WTC11 (cell line): ENCODE measurements at regions not wholly inside any gene's neighbourhood (a gene's known extent, or its start where the extent isn't known, plus 50 kb on each side); places are given as distances from the start of the nearest gene placed in this dataset.

ENCODE experiments used
- ATAC-seq: fragments of 200-7000 bp; cut with Tn5 transposase; 2 replicates; pipeline ENCODE4 v1.10.0; 2021; ENCODE audit warnings: mild to moderate bottlenecking, moderate library complexity
- CTCF ChIA-PET: fragments of 300-600 bp; sonication (Branson Sonifier 250); formaldehyde crosslinking; loops from one replicate; lab custom pipeline; 2021; ENCODE audit warnings: antibody characterized with exemption; lab: Charles Lee
- POLR2A ChIA-PET: fragments of 350-600 bp; sonication (Branson Sonifier 250); formaldehyde crosslinking; loops from one replicate; lab custom pipeline; 2021; ENCODE audit warnings: antibody characterized with exemption; lab: Charles Lee
- DNase-seq: peaks from one replicate; pipeline ENCODE4 v3.0.0; 2021; ENCODE audit warnings: low spot score
- H3K27ac Mint-ChIP-seq: 2 replicates; pipeline ENCODE4 v1.8.0; 2021; ENCODE audit warnings: mixed read lengths
- H3K27me3 Mint-ChIP-seq: 2 replicates; pipeline ENCODE4 v1.8.0; 2021; ENCODE audit warnings: low read depth, mild to moderate bottlenecking, moderate library complexity, mixed read lengths
- H3K36me3 Mint-ChIP-seq: 2 replicates; pipeline ENCODE4 v1.8.0; 2021; ENCODE audit warnings: mixed read lengths
- H3K4me1 Mint-ChIP-seq: 2 replicates; pipeline ENCODE4 v1.8.0; 2022; ENCODE audit warnings: mixed read lengths
- H3K4me3 Mint-ChIP-seq: 2 replicates; pipeline ENCODE4 v1.8.0; 2021; ENCODE audit warnings: mild to moderate bottlenecking, moderate library complexity, mixed read lengths
- H3K9me3 Mint-ChIP-seq: 2 replicates; pipeline ENCODE4 v1.8.0; 2021; ENCODE audit warnings: mixed read lengths
- ATF3 ChIP-seq: sonication (generic); formaldehyde crosslinking; conservative IDR thresholded peaks from 2 replicates; pipeline ENCODE4 v1.8.1; 2022; ENCODE audit warnings: mild to moderate bottlenecking, missing genetic modification reagents
- ATF6 ChIP-seq: sonication (generic); formaldehyde crosslinking; IDR thresholded peaks from 2 replicates; pipeline ENCODE4 v1.8.1; 2023; ENCODE audit warnings: mild to moderate bottlenecking, missing genetic modification reagents
- ETV6 ChIP-seq: sonication (generic); formaldehyde crosslinking; IDR thresholded peaks from 2 replicates; pipeline ENCODE4 v1.8.1; 2022; ENCODE audit warnings: mild to moderate bottlenecking, missing genetic modification reagents
- FOXJ3 ChIP-seq: sonication (generic); formaldehyde crosslinking; IDR thresholded peaks from 2 replicates; pipeline ENCODE4 v1.9.0; 2021; ENCODE audit warnings: missing genetic modification reagents, mild to moderate bottlenecking, borderline replicate concordance
- FOXK1 ChIP-seq: sonication (generic); formaldehyde crosslinking; IDR thresholded peaks from 2 replicates; pipeline ENCODE4 v1.8.0; 2022; ENCODE audit warnings: mild to moderate bottlenecking, moderate library complexity, missing genetic modification reagents
- IRF1 ChIP-seq: sonication (generic); formaldehyde crosslinking; IDR thresholded peaks from 2 replicates; pipeline ENCODE4 v1.8.0; 2023; ENCODE audit warnings: missing genetic modification reagents
- JAZF1 ChIP-seq: fragments of 250-450 bp; sonication (Bioruptor Pico); IDR thresholded peaks from 2 replicates; pipeline ENCODE4 v1.9.0; 2021; ENCODE audit warnings: moderate library complexity, mild to moderate bottlenecking, inconsistent platforms
- KAT7 ChIP-seq: sonication (generic); formaldehyde crosslinking; IDR thresholded peaks from 2 replicates; pipeline ENCODE4 v1.8.1; 2023; ENCODE audit warnings: missing genetic modification reagents, mild to moderate bottlenecking, borderline replicate concordance
- NFYB ChIP-seq: sonication (generic); formaldehyde crosslinking; conservative IDR thresholded peaks from 2 replicates; pipeline ENCODE4 v1.8.0; 2022; ENCODE audit warnings: low read depth, missing genetic modification reagents
- NR1H2 ChIP-seq: sonication (generic); formaldehyde crosslinking; IDR thresholded peaks from 2 replicates; pipeline ENCODE4 v1.9.0; 2021; ENCODE audit warnings: mild to moderate bottlenecking, moderate library complexity, missing genetic modification reagents
- PRRX2 ChIP-seq: fragments of 250-450 bp; sonication (Bioruptor Pico); IDR thresholded peaks from 2 replicates; pipeline ENCODE4 v1.8.0; 2021; ENCODE audit warnings: mild to moderate bottlenecking
- RELA ChIP-seq: sonication (generic); formaldehyde crosslinking; IDR thresholded peaks from 2 replicates; pipeline ENCODE4 v1.8.1; 2022; ENCODE audit warnings: missing genetic modification reagents, mild to moderate bottlenecking, borderline replicate concordance
- TCF7 ChIP-seq: sonication (generic); formaldehyde crosslinking; IDR thresholded peaks from 2 replicates; pipeline ENCODE4 v1.8.0; 2022; ENCODE audit warnings: mild to moderate bottlenecking, low read depth, missing genetic modification reagents, moderate library complexity
- TEAD4 ChIP-seq: sonication (generic); formaldehyde crosslinking; IDR thresholded peaks from 2 replicates; pipeline ENCODE4 v1.8.0; 2022; ENCODE audit warnings: mild to moderate bottlenecking, missing genetic modification reagents
- USF1 ChIP-seq: sonication (generic); formaldehyde crosslinking; IDR thresholded peaks from 2 replicates; pipeline ENCODE4 v1.8.0; 2022; ENCODE audit warnings: mild to moderate bottlenecking, missing genetic modification reagents
- USF2 ChIP-seq: sonication (generic); formaldehyde crosslinking; IDR thresholded peaks from 2 replicates; pipeline ENCODE4 v1.8.1; 2023; ENCODE audit warnings: mild to moderate bottlenecking, missing genetic modification reagents, moderate library complexity
- ZBTB43 ChIP-seq: sonication (generic); formaldehyde crosslinking; IDR thresholded peaks from 2 replicates; pipeline ENCODE4 v1.8.1; 2023; ENCODE audit warnings: mild to moderate bottlenecking, missing genetic modification reagents
- ZNF263 ChIP-seq: sonication (generic); formaldehyde crosslinking; IDR thresholded peaks from 2 replicates; pipeline ENCODE4 v1.8.1; 2022; ENCODE audit warnings: low read depth, mild to moderate bottlenecking, moderate library complexity, missing genetic modification reagents

GRCh38 chr3:130293247-130293646 is 52.2 kb upstream of the COL6A5 start:
- Mint-ChIP-seq H3K4me3 (no peak overlapping the region), H3K27ac (no peak overlapping the region), H3K27me3 (no peaks in the 10 kb centered on the region), H3K9me3 (peaks cover 15% of the 10 kb centered on the region), H3K4me1 (no peaks in the 10 kb centered on the region), H3K36me3 (peaks cover 7% of the 10 kb centered on the region; the same call in 1 of the 2 replicates)
- CTCF ChIA-PET: no interaction called here
- DNase-seq (no peak), ATAC-seq (no peak)
- TF ChIP-seq TEAD4 (CRISPR knock-in tag): no peak
- no peak for TF ChIP-seq USF1 (CRISPR knock-in tag)
- no peak for TF ChIP-seq ZNF263 (CRISPR knock-in tag)
- no peak for TF ChIP-seq ETV6 (CRISPR knock-in tag)
- no peak for TF ChIP-seq KAT7 (CRISPR knock-in tag)
- TF ChIP-seq FOXK1 (CRISPR knock-in tag): no peak
- no peak for TF ChIP-seq RELA
- TF ChIP-seq TCF7 (CRISPR knock-in tag): no peak
- no peak for TF ChIP-seq ZBTB43 (CRISPR knock-in tag)
- no peak for TF ChIP-seq ATF3 (CRISPR knock-in tag)
- no peak for TF ChIP-seq NFYB (CRISPR knock-in tag)
- TF ChIP-seq JAZF1 (CRISPR knock-in tag): no peak
- TF ChIP-seq ATF6: no peak
- no peak for TF ChIP-seq NR1H2 (CRISPR knock-in tag)
- TF ChIP-seq FOXJ3 (CRISPR knock-in tag): no peak
- no peak for TF ChIP-seq PRRX2 (CRISPR knock-in tag)
- TF ChIP-seq IRF1: no peak
- TF ChIP-seq USF2 (CRISPR knock-in tag): no peak
- POLR2A ChIA-PET: no interaction called here
